HG03469 (cell line): ENCODE measurements at regions not wholly inside any gene's neighbourhood (a gene's known extent, or its start where the extent isn't known, plus 50 kb on each side); places are given as distances from the start of the nearest gene placed in this dataset.
"Not testable (repeated sequence)": the region's sequence is repeated elsewhere in the genome, so short reads cannot be mapped to it uniquely, and the experiment has no call there.

Experiments used
- ATAC-seq: cut with Tn5 transposase; IDR thresholded peaks from one replicate; pipeline ENCODE4 v1.9.1; 2021; ENCODE audit warnings: mild to moderate bottlenecking, moderate library complexity, moderate number of reproducible peaks; ENCODE audit not compliant: unreplicated experiment

- ATAC-seq: no peak
Measured at GRCh38 chrX:46367491-46367890, 177.7 kb downstream of the ZNF674 start.

DNA sequence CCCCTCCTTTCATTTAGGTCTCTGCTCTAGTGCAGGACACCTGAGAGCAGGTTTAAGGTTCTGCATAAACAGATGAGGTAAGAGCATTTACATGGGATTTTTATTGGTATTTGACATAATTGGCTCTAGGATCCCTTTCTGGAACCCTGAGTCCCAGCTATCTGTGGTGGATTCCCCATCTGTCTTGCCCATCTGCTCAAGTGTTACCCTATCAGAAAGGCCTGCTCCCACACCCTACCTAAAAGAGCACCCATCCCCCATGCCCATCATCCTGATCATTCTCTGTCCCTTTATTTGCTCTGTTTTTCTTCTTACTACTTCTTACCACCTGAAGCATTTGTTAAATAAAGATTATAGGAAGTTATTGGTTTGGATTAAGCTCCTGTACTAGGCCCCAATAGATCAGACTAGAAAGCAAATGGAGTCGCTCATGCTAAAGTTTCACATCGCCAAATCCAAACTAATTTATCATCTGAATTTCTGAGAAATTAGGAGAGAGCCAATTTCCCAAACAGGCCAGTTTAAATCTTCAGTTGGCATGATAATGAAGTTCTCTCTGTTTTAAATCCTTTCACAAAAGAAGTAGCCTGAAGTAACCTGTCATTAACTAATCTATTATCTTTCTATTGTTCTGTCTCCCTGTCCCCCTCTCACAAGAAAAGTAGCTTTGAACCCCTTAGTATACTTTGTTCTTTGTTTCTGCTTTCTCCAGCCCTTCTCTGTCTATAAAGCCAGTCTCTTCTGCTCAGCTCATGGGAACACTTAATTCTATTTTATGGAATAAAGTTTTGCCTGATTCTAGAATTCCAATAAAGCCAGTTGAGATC, 178.6 kb downstream of the ZNF674 start:
- no peak for ATAC-seq

GRCh38 chrX:46354481-46354880, 190.7 kb downstream of the ZNF674 start:
- ATAC-seq: no peak

GRCh38 chrX:46341767-46342322, 203.4 kb downstream of the ZNF674 start:
- no peak for ATAC-seq

- ATAC-seq: no peak
Measured at GRCh38 chrX:46340696-46341095, 204.5 kb downstream of the ZNF674 start.

DNA sequence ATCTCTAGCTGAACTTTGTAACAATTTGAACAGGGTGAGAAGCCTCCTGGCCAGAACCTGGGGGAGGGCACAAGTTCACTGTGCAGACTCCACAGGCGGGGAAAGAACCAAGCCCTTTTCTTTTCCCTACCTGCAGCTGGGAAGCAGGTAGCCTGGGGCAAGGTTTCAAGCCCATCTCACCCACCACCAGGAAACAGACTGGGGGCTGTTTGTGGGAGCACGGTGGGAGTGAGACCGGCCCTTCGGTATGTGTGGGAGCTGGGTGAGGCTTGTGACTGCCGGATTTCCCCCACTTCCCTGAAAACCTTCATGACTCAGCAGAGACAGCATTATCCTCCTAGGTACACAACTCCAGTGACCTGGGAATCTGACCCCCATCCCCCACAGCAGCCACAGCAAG, 211.7 kb downstream of the ZNF674 start:
- ATAC-seq: no peak

DNA sequence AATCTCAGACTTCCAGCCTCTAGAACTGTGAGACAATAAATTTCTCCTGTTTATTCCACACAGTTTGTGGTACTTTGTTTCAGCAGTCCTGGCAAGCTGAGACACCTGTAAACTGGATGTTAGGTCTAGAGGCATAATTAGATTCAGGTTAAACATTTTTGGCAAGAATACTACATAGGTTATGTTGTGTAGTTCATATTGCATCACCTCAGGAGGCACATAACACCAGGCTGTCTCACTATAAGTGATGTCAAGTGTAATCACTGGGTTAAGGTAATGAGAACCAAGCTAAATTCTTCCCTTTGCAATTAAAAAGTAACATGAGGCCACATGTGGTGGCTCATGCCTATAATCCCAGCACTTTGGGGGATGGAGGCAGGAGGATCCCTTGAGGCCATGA, 214.2 kb downstream of the ZNF674 start:
- ATAC-seq: no peak

DNA sequence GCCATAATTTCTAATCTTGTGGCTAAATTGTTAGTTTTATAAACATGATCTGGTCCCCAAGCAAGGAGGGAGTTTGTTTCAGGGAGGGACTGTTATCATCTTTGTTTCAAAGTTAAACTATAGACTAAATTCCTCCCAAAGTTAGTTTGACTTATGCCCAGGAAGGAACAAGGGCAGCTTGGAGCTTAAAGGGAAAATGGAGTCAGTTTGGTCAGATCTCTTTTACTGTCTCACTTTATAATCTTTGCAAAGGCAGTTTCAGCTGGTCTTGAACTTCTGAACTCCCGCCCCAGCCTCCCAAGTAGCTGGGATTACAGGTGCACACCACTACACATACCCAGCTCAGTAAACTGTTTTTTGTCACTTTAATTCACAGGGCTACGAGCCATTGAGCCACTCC, 214.7 kb downstream of the ZNF674 start:
- ATAC-seq: no peak

- no peak for ATAC-seq
Measured at GRCh38 chrX:46328133-46328532, 217.1 kb downstream of the ZNF674 start.

DNA sequence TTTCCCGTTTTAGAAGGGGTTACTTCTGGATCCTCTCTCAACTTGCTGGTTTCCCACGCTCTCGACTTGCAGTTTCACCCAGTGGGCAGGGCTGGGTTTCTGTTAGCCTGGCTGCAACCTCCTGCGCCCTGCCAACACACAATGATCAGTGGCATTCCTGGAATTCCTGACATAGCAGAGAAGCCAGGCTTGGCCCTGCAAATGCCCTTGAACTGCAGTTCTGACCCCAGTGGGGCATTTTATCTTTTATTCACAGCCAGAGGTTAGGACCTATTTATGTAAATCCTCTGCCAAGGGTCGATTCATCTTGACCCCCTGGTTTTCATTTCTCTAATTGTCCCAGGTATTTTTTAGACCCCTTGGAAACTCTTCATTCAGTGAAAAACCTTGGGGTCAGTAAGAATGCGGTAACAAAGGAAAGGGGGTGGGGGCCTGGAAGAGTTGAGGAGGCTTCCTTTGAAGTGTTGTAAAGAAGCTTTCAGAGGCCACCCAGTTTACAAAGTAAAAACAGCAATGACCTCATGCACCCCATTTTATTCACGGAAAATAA, 217.6 kb downstream of the ZNF674 start:
- ATAC-seq: no peak

DNA sequence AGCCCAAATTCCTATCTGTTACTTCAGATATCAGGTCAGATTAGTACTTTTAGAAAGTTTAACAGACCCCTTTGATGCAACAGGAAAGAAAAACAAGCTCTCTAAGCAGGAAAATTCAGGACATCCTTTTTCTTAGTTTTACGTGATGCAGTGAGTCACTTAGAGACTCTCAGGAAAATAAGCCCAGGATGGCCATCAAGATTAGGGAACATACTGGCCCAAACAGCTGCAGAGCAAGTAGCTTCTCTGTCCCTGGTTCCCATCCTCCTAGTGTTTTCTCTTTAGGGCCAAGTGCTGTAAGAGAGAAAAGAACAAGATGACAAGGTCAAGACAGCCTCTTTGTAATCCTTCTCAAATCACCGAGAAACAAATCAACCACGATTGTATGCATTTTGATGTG, 219.1 kb downstream of the ZNF674 start:
- ATAC-seq: no peak

GRCh38 chrX:46325312-46325877, 219.8 kb downstream of the ZNF674 start:
- ATAC-seq: no peak

GRCh38 chrX:46324166-46324565, 221.1 kb downstream of the ZNF674 start:
- ATAC-seq: no peak

GRCh38 chrX:46322929-46323328, 222.3 kb downstream of the ZNF674 start:
- not testable (repeated sequence) for ATAC-seq

DNA sequence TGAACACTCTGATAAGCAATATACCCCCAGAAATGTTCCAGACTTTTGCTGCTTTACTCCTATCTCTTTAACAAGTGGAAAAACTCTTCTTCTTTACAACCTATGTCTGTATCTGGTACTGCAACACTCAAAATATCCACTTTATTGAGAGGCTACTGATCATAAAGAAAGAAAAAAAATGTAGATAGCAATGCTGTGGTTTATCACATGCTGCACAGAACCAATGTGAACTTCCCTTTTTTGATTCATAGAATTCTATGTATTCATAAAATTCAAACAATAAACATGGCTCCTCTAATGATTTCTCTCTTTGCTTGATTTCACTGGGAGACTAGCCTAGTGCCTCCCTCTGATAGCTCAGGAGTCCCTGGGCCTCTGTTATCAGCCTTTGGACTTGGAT, 223.5 kb downstream of the ZNF674 start:
- no peak for ATAC-seq

DNA sequence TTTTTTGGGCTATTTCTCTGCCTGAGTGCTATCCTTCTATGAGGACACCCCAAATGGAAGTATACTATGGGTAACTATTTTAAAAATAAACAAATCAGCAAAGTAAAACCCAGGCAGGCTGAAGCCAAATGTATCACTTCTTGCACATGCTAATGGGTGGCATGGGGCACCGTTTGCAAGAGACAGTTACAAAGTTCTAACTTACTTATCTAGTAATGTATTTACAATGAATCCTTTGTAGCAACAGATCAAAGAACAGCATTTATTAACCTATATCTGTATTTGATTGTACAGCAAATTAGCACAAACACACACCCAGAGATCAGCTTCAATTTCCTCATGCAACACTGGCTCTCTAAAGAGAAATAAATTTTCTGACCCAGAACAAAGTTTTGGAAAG, 225.5 kb downstream of the ZNF674 start:
- ATAC-seq: no peak

- ATAC-seq: no peak
Measured at GRCh38 chrX:46318551-46318950, 226.7 kb downstream of the ZNF674 start.

GRCh38 chrX:46317163-46317562, 228.1 kb downstream of the ZNF674 start:
- no peak for ATAC-seq

GRCh38 chrX:46311581-46312120, 233.6 kb downstream of the ZNF674 start:
- no peak for ATAC-seq

GRCh38 chrX:46310815-46311497, 234.3 kb downstream of the ZNF674 start:
- ATAC-seq: no peak

DNA sequence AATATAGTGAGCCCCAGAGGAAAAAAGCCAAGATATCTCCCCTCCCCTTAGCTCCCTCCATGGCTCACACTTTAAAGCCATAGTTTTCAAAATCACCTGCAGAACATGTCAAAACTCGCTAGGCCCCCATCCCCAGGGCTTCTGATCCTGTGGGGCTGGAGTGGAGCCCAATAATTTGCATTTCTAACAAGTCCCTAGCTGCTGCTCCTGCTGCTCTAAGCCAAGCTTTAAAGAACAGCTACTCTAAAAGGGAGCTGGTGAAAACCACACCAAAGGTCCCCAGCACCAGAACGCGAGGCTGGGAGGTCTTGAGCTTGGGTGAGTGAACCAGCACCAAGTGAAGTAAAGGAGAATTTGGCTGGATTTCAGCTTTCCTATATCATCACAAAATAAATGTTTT, 237.1 kb downstream of the ZNF674 start:
- no peak for ATAC-seq
